ENCODE measurements at regions not wholly inside any gene's neighbourhood (a gene's known extent, or its start where the extent isn't known, plus 50 kb on each side); places are given as distances from the start of the nearest gene placed in this dataset.
"Not testable (repeated sequence)": the region's sequence is repeated elsewhere in the genome, so short reads cannot be mapped to it uniquely, and the experiment has no call there.

DNA sequence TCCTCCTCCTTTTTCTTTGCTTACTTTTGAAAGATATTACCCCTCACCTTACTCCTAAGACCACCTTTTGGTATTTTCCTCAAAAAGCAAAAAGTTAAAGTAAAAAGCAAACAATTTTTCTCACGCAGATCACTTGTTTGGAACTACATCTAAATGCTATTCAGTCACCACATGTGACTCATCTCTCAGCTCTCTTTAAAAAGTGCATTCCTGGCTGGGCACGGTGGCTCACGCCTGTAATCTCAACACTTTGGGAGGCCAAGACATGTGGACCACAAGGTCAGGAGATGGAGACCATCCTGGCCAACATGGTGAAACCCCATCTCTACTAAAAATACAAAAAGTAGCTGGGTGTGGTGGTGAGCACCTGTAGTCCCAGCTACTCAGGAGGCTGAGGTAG, 218.0 kb downstream of the HS3ST3B1 start:
- not testable (repeated sequence) for DNase-seq

DNA sequence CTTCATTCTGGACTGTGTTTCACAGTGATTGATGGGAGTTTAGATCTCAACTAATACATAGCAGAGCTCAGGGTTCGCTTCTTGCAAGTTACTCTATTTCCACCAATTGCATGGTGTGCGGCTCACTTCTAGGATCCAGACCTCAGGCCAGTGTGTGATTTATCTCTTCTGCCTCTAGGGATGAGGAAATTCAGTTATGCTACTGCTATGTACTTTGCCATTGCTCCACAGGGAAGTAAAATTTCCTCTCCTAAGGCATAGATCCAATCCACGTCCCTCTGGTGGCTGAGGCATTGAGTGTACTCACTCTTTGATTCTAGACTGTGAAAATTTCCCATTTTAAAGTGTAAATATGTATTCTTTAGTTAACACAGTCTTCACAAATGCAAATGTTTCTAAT, 214.1 kb downstream of the HS3ST3B1 start:
- DNase-seq, result no peak

- DNase-seq, result no peak
Measured at GRCh38 chr17:14513835-14514234, 213.0 kb downstream of the HS3ST3B1 start.

DNA sequence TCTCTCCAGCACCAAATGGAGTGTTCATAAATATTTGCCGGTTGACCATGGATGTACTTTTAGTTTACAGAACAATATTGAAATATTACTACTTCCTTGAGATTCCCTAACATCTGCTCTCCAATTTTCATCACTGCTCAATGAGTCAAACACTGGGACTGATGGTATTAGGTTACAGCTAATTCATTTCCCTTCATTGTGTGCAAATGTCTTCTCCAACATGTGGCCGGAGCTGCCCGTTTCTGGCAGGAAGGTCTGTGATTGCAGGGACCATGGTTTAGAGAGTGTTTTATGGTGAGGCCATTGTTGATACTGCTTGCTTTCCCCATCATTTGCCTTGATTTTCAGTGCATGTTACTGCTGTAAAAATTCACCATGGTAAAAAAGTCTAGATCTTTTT, 209.3 kb downstream of the HS3ST3B1 start:
- no peak for DNase-seq

GRCh38 chr17:14508156-14508555, 207.3 kb downstream of the HS3ST3B1 start:
- no peak for DNase-seq

- no peak for DNase-seq
Measured at GRCh38 chr17:14506364-14506763, 205.5 kb downstream of the HS3ST3B1 start.

DNA sequence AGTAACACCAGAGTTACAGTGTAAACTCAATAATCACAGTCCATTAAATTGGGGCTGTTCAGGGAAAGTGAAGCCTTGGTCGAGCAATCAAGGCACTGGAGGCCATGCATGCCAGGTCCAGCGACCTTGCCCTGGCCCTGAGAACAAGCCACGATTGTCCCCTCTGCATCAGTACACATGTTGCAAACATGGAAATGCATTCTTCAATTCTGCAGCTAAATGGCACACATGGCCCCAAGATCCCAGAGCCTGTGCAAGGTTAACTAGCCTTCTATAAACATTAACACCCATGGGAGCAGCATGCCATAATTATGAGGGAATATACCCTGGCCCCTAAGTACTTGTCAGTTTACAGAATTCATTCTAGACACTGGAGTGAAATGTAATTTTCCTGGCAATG, 204.7 kb downstream of the HS3ST3B1 start:
- DNase-seq, result no peak

- no peak for DNase-seq
Measured at GRCh38 chr17:14499976-14500375, 199.1 kb downstream of the HS3ST3B1 start.

DNA sequence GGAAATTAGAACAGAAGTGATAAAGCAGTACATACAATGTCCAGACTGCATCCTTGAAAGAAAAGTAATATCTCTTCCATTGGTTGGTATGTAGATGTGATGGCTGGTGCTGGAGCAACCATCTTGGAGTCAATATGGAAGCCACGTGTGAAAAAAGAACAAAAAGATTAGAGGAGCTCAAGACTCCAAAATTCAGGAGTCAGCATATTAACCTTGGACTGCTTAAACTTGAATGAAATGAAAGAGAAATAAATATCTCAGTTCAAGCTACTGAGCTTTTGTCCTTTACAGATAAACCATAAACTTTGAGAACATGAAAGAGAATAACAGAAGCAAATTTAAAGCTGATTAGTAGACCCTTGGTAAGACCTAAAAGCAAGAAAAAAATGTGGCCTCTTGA, 197.9 kb downstream of the HS3ST3B1 start:
- DNase-seq, result no peak

DNA sequence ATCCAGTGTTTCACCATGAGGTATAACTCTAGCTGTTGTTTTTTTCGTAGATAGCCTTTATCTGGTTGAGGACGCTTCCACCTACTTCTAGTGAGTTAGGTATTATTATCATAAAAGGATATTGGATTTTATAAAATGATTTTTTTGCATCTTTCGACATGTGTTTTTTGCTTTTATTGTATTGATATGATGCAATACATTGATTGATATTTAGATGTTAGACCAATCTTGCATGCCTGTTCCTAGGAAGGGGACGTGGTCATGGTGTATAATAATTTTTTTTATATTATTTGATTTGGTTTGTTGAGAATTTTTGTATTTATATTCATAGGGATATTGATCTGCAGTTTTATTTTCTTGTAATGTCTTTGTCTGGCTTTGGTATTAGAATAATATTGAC, 193.3 kb downstream of the HS3ST3B1 start:
- no peak for DNase-seq

DNA sequence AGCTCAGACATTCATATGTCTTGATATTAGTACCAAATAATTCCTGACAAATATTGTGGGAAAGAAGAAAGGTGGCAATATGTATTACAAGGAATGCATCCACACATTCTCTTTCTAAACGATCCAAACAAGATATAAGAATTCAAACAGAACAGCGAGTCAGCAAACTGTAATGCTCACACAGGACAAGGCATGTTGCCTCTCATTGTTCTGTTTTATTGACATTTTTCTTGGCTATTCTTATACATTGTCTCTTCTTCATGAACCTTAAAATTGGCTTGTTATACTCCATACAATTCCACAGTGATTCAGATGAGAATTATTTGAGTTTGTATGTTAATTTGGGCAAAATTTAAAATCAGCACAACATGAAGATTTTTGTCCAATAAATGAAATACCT, 189.1 kb downstream of the HS3ST3B1 start:
- no peak for DNase-seq

DNA sequence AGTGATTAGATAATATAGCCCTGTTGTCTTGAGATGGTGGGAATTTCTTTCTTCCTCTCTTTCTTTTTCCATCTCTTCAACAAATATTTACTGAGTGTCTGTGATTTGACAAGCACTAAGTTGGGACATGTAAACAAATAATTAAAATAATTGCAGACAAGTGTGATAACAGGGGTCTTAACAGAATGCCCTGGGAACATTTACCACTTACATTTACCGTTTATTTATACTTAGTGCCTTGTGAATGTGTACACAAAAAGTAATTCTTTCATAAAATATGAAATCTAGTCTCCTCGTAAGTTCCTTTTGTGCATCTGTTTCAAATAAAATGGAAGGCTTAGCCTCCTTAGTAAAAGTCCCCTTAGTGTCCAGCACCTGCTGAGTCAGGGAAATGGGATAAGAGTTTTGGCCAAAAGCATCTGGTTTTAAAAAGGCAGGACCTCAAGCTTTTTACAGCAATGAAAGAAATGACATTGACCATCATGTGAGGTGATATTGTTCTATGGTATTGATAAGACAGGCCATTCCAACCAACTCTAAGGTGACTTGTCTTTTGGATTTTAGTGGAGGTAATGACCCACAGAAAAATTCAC, 188.2 kb downstream of the HS3ST3B1 start:
- no peak for DNase-seq

GRCh38 chr17:14487068-14487467, 186.2 kb downstream of the HS3ST3B1 start:
- no peak for DNase-seq

DNA sequence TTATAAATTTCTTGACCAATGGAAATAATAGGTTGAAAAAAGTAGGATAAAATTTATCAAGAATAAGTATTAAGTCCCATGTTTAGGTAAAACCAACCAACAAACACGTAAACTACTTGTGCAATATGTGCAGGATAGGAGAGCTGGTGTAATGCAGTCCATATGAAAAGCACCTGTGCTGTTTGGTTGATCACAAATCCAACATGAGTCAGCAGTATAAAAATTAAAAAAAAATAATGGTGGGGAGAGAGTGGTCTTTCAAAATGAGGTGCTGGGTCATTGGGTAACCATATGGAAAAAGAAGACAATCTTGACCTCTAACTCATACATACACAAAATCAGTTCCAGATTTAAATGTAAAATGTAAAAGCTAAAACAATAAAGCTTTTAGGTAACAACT, 181.8 kb downstream of the HS3ST3B1 start:
- DNase-seq, result no peak

GRCh38 chr17:14481664-14482063, 180.8 kb downstream of the HS3ST3B1 start:
- DNase-seq, result no peak

DNA sequence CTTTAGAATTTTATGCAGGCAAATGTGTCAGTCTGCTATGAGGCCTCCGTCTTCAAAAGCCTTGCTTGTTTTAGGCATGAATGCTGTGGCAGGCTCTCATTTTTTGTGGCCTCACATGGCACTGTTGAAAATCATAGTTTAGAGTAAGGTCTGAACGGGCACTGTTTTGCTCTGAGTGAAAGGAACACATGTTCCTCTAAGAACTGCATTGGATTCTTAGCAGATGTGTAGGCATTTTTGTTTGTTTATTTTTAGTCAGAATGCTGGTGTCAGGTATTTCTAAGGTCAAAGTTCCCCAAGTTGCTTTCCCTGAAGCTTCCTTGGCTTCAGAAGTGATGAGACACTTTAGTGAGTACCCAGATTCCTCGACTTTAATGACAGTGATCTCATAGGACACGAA, 173.7 kb downstream of the HS3ST3B1 start:
- no peak for DNase-seq

DNA sequence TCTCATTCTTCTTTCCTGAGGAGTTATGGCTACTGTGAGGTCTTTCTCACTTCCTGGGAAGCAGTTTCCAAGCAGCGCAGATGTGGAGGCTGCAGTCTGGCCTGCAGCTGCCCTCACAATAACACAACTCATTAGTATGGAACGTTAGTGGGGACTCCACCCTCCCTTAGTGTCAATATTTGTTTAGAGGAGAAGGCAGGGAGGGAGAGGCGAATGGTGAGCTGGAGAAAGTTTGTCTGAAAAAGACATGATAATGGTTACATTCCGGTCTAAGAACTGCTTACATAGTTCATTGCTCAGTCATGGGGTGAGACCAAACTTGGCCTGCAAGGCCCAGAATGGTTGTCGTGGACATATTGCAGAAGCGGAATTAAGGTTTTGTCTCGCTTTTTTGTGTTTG, 170.2 kb downstream of the HS3ST3B1 start:
- no peak for DNase-seq

- DNase-seq, result no peak
Measured at GRCh38 chr17:14470417-14470816, 169.5 kb downstream of the HS3ST3B1 start.

- no peak for DNase-seq
Measured at GRCh38 chr17:14469971-14470370, 169.1 kb downstream of the HS3ST3B1 start.

GRCh38 chr17:14468858-14469257, 168.0 kb downstream of the HS3ST3B1 start:
- DNase-seq, result no peak

GRCh38 chr17:14461227-14461548, 160.3 kb downstream of the HS3ST3B1 start:
- no peak for DNase-seq

DNA sequence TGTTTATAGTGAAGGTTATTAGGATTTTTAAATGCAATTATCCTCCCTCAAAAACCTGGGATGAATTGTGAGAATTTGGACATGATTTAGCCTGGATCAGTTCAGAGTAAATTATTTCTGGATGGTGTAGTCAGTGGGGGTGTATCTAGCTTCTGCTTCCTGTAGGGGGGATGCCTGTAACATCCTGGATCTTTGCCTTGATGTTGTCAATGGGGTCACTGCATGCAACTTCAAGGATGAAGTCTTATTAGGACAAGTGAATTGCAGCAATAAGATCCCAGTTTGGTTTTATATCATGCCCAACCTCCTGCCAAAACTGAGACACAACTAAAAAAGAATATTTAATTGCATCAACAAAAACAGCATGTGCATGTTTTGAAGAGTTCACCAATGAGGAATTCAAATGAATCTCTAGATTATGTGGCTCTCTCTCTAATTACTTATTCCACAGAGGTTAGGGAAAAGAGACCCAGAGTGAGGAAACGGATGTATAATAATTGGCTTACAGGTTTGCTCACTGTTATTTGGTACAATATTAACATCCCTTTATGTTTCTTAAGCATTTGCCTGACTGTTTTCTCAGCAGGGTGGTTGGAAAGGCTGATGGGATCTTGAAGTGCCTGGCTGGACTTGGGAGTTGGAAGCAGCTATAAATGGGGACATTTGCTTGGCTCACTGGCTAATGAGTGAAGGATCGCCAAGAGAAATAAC, 159.8 kb downstream of the HS3ST3B1 start:
- no peak for DNase-seq

- DNase-seq, result no peak
Measured at GRCh38 chr17:14459955-14460354, 159.1 kb downstream of the HS3ST3B1 start.

- no peak for DNase-seq
Measured at GRCh38 chr17:14458724-14459123, 157.8 kb downstream of the HS3ST3B1 start.

DNA sequence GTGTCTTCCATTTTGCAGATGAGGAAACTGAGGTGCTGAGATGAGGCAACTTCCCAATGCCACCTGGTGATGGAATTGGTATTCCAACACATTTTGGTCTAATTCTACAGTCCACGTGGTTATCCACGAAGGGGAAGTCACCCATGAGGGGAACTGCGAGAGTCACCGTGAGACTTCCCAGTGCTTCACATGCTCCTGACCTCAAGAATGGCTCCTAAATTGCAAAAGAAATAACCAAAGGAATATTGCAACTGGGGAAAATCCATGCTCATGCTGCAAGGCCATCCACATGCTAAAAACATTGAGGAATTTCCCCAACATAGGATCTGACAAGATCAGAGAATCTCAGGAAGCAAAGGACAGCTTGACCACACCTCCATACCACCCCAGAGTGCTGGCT, 153.9 kb downstream of the HS3ST3B1 start:
- no peak for DNase-seq

Data from activated CD4-positive, alpha-beta T cell treated with anti-CD3 and anti-CD28 coated beads for 48 hours (primary cell).